A549 (cell line): ENCODE measurements at regions not wholly inside any gene's neighbourhood (a gene's known extent, or its start where the extent isn't known, plus 50 kb on each side); places are given as distances from the start of the nearest gene placed in this dataset.

ENCODE experiments used
- GATA3 ChIP-seq: IDR thresholded peaks from 2 replicates; pipeline ENCODE4 v1.6.1; 2012; ENCODE audit warnings: borderline replicate concordance
- NR3C1 ChIP-seq: fragments of >200 bp; sonication (Bioruptor Twin); formaldehyde crosslinking; IDR thresholded peaks from 3 replicates; pipeline ENCODE4 v1.6.1; 2017
- POLR2A ChIP-seq: IDR thresholded peaks from 2 replicates; pipeline ENCODE4 v1.6.1; 2012; ENCODE audit warnings: mild to moderate bottlenecking, low read length

DNA sequence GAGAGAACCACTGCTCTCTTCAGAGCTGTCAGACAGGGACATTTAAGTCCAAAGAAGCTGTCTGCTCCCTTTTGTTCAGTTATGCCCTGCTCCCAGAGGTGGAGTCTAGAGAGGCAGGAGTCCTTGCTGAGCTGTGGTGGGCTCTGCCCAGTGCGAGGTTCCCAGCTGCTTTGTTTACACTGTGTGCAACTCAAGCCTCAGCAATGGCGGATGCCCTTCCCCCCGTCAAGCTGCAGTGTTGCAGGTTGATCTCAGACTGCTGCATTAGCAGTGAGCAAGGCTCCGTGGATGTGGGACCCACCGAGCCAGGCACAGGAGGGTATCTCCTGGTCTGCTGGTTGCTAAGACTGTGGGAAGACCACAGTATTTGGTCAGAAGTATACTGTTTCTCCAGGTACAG, 438.9 kb downstream of the ARL4A start:
- TF ChIP-seq POLR2A (no peak), NR3C1 (no peak), GATA3 (no peak)
